Esophagus squamous epithelium (tissue), 5 donors: ENCODE measurements at regions not wholly inside any gene's neighbourhood (a gene's known extent, or its start where the extent isn't known, plus 50 kb on each side); places are given as distances from the start of the nearest gene placed in this dataset.
"Not testable (repeated sequence)": the region's sequence is repeated elsewhere in the genome, so short reads cannot be mapped to it uniquely, and the experiment has no call there.

ENCODE experiments used
- DNase-seq: peaks from one replicate; lab custom pipeline; 2025; lab: John Stamatoyannopoulos, UW
- H3K27ac ChIP-seq, 4 donors: fragments of 200-600 bp; sonication (generic); one replicate each; pipeline ENCODE4 v1.5.1; 2016 to 2019; ENCODE audit warnings: mild to moderate bottlenecking in 1 of 4
- H3K27me3 ChIP-seq, 4 donors: fragments of 200-600 bp; sonication (generic); 1 replicate in 3 of 4; 2 replicates in 1 of 4; pipeline versions ENCODE4 v1.5.1 to v1.6.0; 2017 to 2021; ENCODE audit warnings: antibody characterized with exemption in 1 of 4
- H3K36me3 ChIP-seq, 3 donors: fragments of 200-600 bp; sonication (generic); one replicate each; pipeline ENCODE4 v1.5.1; 2016 to 2019
- H3K4me1 ChIP-seq, 3 donors: fragments of 200-600 bp; sonication (generic); one replicate each; pipeline ENCODE4 v1.5.1; 2017 to 2019
- H3K4me3 ChIP-seq, 4 donors: fragments of 200-600 bp; sonication (generic); 1 replicate in 3 of 4; 2 replicates in 1 of 4; pipeline ENCODE4 v1.5.1; 2016 to 2019; ENCODE audit warnings: mild to moderate bottlenecking in 2 of 4, moderate library complexity in 1 of 4
- H3K9me3 ChIP-seq, 3 donors: fragments of 200-600 bp; sonication (generic); one replicate each; pipeline ENCODE4 v1.5.1; 2016 to 2019
- POLR2A ChIP-seq, 4 donors: fragments of 450-650 bp; IDR thresholded peaks; one replicate each; pipeline ENCODE4 v1.6.1; 2017; ENCODE audit warnings: antibody characterized with exemption in 4 of 4, mild to moderate bottlenecking in 4 of 4, moderate library complexity in 3 of 4
- WGBS, 2 donors: methylation state at CpG; one replicate each; pipeline ENCODE4 v1.1.5; 2018; 5-methylcytosine and 5-hydroxymethylcytosine counted together
- intact Hi-C: fragments of 100-400 bp; cut with DNase I; formaldehyde crosslinking; loops from one replicate; pipeline ENCODE4 v1.15.0; 2022
- TF ChIP-seq, protein P1 (sequence below), 6 experiments: fragments of 450-650 bp in 4 of 6; fragments of 200-600 bp in 2 of 6; sonication (generic) in 2 of 6; IDR thresholded peaks; one replicate each; pipeline ENCODE4 v1.5.1; 2016 to 2019; ENCODE audit warnings: antibody characterized with exemption in 6 of 6, mild to moderate bottlenecking in 4 of 6, moderate library complexity in 4 of 6
- donor health status: DM: yes; HTN: yes; CAD: no.

DNA sequence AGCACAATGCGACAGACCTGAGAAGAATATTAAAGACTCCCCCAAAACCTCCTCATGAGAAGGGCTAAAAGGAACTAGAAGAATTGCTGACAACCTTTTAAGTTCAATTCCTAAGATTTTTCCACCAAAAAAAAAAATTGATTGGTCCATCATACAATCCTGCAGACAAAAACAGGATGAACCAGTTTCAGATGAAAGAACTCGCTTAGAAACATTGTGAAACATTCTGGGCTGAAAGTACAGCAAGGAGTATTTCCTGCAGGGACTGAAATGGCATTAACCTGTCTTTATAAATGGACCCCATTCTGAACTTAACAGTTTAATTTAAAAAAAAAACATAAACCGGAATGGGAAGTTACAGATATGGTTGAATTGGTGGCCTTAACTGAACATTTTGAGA lies 96.0 kb upstream of the FAM174B start:
- no peak for DNase-seq
- 43 to 59% methylated on average over 3 of the region's 3 CpGs for WGBS, 2 donors
- peaks cover 0 to 15% (median 0%) of the 10 kb centered on the region in 3 donors for H3K4me1 ChIP-seq
- no peaks in the 10 kb centered on the region for H3K9me3 ChIP-seq
- H3K36me3 ChIP-seq, result no peaks in the 10 kb centered on the region
- H3K27ac ChIP-seq, result no peak overlapping the region
- H3K4me3 ChIP-seq, result no peak overlapping the region
- H3K27me3 ChIP-seq, result no peaks in the 10 kb centered on the region
- TF ChIP-seq, protein P1, sequence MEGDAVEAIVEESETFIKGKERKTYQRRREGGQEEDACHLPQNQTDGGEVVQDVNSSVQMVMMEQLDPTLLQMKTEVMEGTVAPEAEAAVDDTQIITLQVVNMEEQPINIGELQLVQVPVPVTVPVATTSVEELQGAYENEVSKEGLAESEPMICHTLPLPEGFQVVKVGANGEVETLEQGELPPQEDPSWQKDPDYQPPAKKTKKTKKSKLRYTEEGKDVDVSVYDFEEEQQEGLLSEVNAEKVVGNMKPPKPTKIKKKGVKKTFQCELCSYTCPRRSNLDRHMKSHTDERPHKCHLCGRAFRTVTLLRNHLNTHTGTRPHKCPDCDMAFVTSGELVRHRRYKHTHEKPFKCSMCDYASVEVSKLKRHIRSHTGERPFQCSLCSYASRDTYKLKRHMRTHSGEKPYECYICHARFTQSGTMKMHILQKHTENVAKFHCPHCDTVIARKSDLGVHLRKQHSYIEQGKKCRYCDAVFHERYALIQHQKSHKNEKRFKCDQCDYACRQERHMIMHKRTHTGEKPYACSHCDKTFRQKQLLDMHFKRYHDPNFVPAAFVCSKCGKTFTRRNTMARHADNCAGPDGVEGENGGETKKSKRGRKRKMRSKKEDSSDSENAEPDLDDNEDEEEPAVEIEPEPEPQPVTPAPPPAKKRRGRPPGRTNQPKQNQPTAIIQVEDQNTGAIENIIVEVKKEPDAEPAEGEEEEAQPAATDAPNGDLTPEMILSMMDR (IDR thresholded peaks at IDR 0.05), result no peak
- TF ChIP-seq POLR2A (IDR thresholded peaks at IDR 0.05), result no peak
- intact Hi-C loops, result no loop called here

DNA sequence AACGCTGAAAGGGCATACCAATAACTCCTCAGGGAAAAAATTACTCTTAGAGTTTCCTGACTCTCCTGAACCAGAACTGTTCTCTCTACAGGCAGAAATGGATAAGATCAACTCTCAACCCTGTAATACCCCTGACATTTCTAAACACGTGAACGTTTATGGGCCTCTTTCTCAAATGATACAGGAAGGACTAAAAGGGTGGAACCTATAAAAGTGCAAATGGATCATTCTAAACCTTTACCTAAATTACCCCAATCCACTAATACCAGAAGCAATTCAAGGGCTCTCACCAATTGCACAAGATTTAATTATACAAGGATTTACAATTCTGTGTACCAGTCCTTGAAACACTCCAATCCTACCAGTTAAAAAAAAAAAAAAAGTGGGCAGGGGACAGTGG lies 98.0 kb upstream of the FAM174B start:
- no peaks in the 10 kb centered on the region for H3K27me3 ChIP-seq
- no peak overlapping the region for H3K4me3 ChIP-seq
- H3K27ac ChIP-seq, result no peak overlapping the region
- 75 to 88% methylated on average over 3 of the region's 3 CpGs for WGBS, 2 donors
- no peak for TF ChIP-seq POLR2A (IDR thresholded peaks at IDR 0.05)
- TF ChIP-seq, protein P1 (IDR thresholded peaks at IDR 0.05), result no peak
- peaks cover 0 to 15% (median 0%) of the 10 kb centered on the region in 3 donors for H3K4me1 ChIP-seq
- H3K9me3 ChIP-seq, result no peaks in the 10 kb centered on the region
- no peak for DNase-seq
- intact Hi-C loops, result no loop called here
- H3K36me3 ChIP-seq, result no peaks in the 10 kb centered on the region

DNA sequence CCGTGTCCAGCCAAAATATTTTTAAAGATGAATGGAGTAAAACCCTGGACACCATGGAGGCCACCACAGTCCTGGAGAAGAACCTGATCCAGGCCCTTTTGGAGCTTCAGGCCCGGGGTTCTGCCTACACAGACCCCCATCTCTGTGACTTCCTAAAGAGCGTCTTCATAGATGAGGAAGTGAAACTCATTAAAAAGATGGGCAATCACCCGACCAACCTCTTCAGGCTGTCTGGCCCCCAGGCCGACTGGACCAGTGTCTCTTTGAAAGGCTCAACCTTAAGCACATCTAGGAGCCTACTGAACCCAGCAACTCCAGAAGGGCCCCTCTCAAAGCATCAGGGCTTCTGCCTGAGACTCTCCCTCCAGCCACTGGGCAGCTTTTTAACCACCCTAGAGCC lies 107.9 kb upstream of the FAM174B start:
- H3K4me1 ChIP-seq, result no peaks in the 10 kb centered on the region
- no peaks in the 10 kb centered on the region for H3K9me3 ChIP-seq
- no peaks in the 10 kb centered on the region for H3K27me3 ChIP-seq
- no peaks in the 10 kb centered on the region for H3K36me3 ChIP-seq
- 73 to 92% methylated on average over 3 to 5 of the region's 5 CpGs for WGBS, 2 donors
- H3K27ac ChIP-seq, result no peak overlapping the region
- no peak overlapping the region for H3K4me3 ChIP-seq
- no peak for DNase-seq
- TF ChIP-seq POLR2A (IDR thresholded peaks at IDR 0.05), result no peak
- TF ChIP-seq, protein P1 (IDR thresholded peaks at IDR 0.05), result no peak
- intact Hi-C loops, result no loop called here

DNA sequence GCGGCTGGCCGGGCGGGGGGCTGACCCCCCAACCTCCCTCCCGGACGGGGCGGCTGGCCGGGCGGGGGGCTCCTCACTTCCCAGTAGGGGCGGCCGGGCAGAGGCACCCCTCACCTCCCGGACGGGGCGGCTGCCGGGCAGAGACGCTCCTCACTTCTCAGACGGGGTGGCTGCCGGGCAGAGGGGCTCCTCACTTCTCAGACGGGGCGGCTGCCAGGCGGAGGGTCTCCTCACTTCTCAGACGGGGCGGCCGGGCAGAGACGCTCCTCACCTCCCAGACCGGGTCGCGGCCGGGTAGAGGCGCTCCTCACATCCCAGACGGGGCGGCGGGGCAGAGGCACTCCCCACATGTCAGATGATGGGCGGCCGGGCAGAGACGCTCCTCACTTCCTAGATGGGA lies 112.6 kb upstream of the FAM174B start:
- intact Hi-C loops, H3K36me3 ChIP-seq, H3K9me3 ChIP-seq, H3K4me3 ChIP-seq, DNase-seq, H3K27me3 ChIP-seq, H3K27ac ChIP-seq, H3K4me1 ChIP-seq: not testable (repeated sequence)
- WGBS, 2 donors, result no CpG with 5 or more reads among the region's 35 CpGs

DNA sequence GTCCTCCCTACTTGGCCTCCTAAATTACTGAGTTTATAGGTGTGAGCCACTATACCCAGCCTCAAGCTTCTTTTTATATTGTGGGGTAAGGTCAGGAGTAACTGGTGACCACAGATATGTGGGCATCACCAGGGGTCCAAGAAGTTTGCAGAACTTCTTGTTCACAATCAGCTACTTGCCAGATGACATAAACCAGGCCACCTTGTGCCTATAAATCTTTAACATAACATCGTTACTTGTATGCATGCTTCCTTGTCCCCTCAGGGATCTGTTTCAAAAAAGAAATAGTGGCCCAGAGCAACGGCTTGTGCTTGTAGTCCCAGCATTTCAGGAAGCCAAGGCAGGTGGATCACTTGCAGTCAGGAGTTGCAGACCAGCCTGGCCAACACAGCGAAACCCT lies 115.1 kb upstream of the FAM174B start:
- Histone ChIP-seq H3K4me1 (no peaks in the 10 kb centered on the region), H3K27ac (no peak overlapping the region), H3K4me3 (no peak overlapping the region), H3K36me3 (no peaks in the 10 kb centered on the region), H3K9me3 (no peaks in the 10 kb centered on the region), H3K27me3 (no peaks in the 10 kb centered on the region)
- TF ChIP-seq, protein P1 (IDR thresholded peaks at IDR 0.05), result no peak
- no peak for TF ChIP-seq POLR2A (IDR thresholded peaks at IDR 0.05)
- DNase-seq, result no peak
- 63 to 87% methylated on average over 3 of the region's 3 CpGs for WGBS, 2 donors
- intact Hi-C loops, result no loop called here

DNA sequence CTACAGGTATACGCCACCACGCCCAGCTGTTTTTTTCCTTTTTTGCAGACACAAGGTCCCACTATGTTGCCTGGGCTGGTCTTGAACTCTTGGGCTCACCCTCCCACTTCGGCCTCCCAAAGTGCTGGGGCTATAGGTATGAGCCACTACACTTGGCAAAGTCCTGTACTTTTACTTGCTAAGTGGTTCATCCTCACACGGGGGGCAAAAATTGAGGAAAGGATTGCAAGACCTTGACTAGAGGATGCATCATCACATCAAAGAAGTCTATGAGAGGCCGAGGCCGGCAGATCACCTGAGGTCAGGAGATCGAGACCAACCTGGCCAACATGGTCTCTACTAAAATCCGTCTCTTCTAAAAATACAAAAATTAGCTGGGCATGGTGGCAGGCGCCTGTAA lies 116.5 kb upstream of the FAM174B start:
- H3K27ac ChIP-seq, result no peak overlapping the region

More for the DNA sequence above, 116.5 kb upstream of the FAM174B start:
- TF ChIP-seq, protein P1 (IDR thresholded peaks at IDR 0.05), result no peak
- TF ChIP-seq POLR2A (IDR thresholded peaks at IDR 0.05), result no peak
- H3K9me3 ChIP-seq, result no peaks in the 10 kb centered on the region
- DNase-seq, result no peak
- H3K27me3 ChIP-seq, result no peaks in the 10 kb centered on the region
- 89 to 96% methylated on average over 7 of the region's 9 CpGs for WGBS, 2 donors
- H3K36me3 ChIP-seq, result no peaks in the 10 kb centered on the region
- intact Hi-C loops, result no loop called here
- H3K4me1 ChIP-seq, result no peaks in the 10 kb centered on the region
- H3K4me3 ChIP-seq, result no peak overlapping the region
